Muscle of leg (tissue), 3 donors: ENCODE measurements at regions not wholly inside any gene's neighbourhood (a gene's known extent, or its start where the extent isn't known, plus 50 kb on each side); places are given as distances from the start of the nearest gene placed in this dataset.
A peak's percentile ranks its signal among the peaks of the same experiment; 100 is the strongest.

Experiments used
- DNase-seq: peaks from one replicate; pipeline ENCODE4 v3.0.0; 2013
- H3K27ac ChIP-seq: one replicate; pipeline ENCODE4 v1.5.1; 2013; ENCODE audit warnings: mild to moderate bottlenecking, low read length, control low read depth
- H3K27me3 ChIP-seq: one replicate; pipeline ENCODE4 v1.6.1; 2013; ENCODE audit warnings: low read length; ENCODE audit not compliant: control insufficient read depth, insufficient read depth
- H3K36me3 ChIP-seq: one replicate; pipeline ENCODE4 v1.6.1; 2013; ENCODE audit warnings: low read length; ENCODE audit not compliant: control insufficient read depth, insufficient read depth
- H3K4me1 ChIP-seq: one replicate; pipeline ENCODE4 v1.6.1; 2013; ENCODE audit warnings: low read length; ENCODE audit not compliant: control insufficient read depth, insufficient read depth
- H3K4me3 ChIP-seq: one replicate; pipeline ENCODE4 v1.5.1; 2013; ENCODE audit warnings: low read length, control low read depth
- H3K9me3 ChIP-seq: replicated peaks from 2 replicates; pipeline ENCODE4 v1.6.1; 2013; ENCODE audit warnings: low read depth, low read length; ENCODE audit not compliant: control insufficient read depth
- WGBS: methylation state at CpG from one replicate; pipeline ENCODE4 v1.1.5; 2013; ENCODE audit warnings: missing lambda C conversion rate; ENCODE audit not compliant: insufficient coverage; 5-methylcytosine and 5-hydroxymethylcytosine counted together

GRCh38 chr6:138654715-138655634 is 118.6 kb upstream of the CCDC28A start:
- H3K9me3 ChIP-seq = no peaks in the 10 kb centered on the region
- no CpG with 5 or more reads among the region's 6 CpGs for WGBS
- no peak overlapping the region for H3K27ac ChIP-seq
- H3K27me3 ChIP-seq = no peaks in the 10 kb centered on the region
- H3K36me3 ChIP-seq = no peaks in the 10 kb centered on the region
- H3K4me3 ChIP-seq = no peak overlapping the region
- H3K4me1 ChIP-seq = peaks cover 4% of the 10 kb centered on the region
- peak; percentile 16 for DNase-seq

- H3K27me3 ChIP-seq = no peaks in the 10 kb centered on the region
- H3K9me3 ChIP-seq = no peaks in the 10 kb centered on the region
- no peaks in the 10 kb centered on the region for H3K36me3 ChIP-seq
- 84% methylated on average over 5 of the region's 6 CpGs for WGBS
- peaks cover 4% of the 10 kb centered on the region for H3K4me1 ChIP-seq
- no peak overlapping the region for H3K4me3 ChIP-seq
- DNase-seq = peak; percentile 38
- no peak overlapping the region for H3K27ac ChIP-seq
These were observed 117.7 kb upstream of the CCDC28A start for GRCh38 chr6:138655828-138656227.

- no peaks in the 10 kb centered on the region for H3K27me3 ChIP-seq
- no peak for DNase-seq
- no peaks in the 10 kb centered on the region for H3K9me3 ChIP-seq
- no peaks in the 10 kb centered on the region for H3K36me3 ChIP-seq
- peaks cover 4% of the 10 kb centered on the region for H3K4me1 ChIP-seq
- H3K27ac ChIP-seq = peak overlapping the region; percentile 20
- WGBS = 59% methylated on average over 5 of the region's 7 CpGs
- no peak overlapping the region for H3K4me3 ChIP-seq
These were observed 117.1 kb upstream of the CCDC28A start for GRCh38 chr6:138656364-138657064.

- no peaks in the 10 kb centered on the region for H3K27me3 ChIP-seq
- peak overlapping the region; percentile 15 for H3K27ac ChIP-seq
- H3K9me3 ChIP-seq = no peaks in the 10 kb centered on the region
- peak; percentile 68 for DNase-seq
- H3K4me1 ChIP-seq = peaks cover 4% of the 10 kb centered on the region
- no peak overlapping the region for H3K4me3 ChIP-seq
- 100% methylated on average over 1 of the region's 2 CpGs for WGBS
- no peaks in the 10 kb centered on the region for H3K36me3 ChIP-seq
These were observed 116.5 kb upstream of the CCDC28A start for GRCh38 chr6:138657065-138657425.

GRCh38 chr6:138659998-138660397 is 113.6 kb upstream of the CCDC28A start:
- H3K36me3 ChIP-seq = no peaks in the 10 kb centered on the region
- H3K27ac ChIP-seq = no peak overlapping the region
- no peak overlapping the region for H3K4me3 ChIP-seq
- DNase-seq = no peak
- peaks cover 4% of the 10 kb centered on the region for H3K4me1 ChIP-seq
- H3K27me3 ChIP-seq = no peaks in the 10 kb centered on the region
- 63% methylated on average over 1 of the region's 2 CpGs for WGBS
- no peaks in the 10 kb centered on the region for H3K9me3 ChIP-seq

- WGBS = no CpG with 5 or more reads among the region's 2 CpGs
- Histone ChIP-seq H3K36me3 (no peaks in the 10 kb centered on the region), H3K27me3 (no peaks in the 10 kb centered on the region), H3K27ac (no peak overlapping the region), H3K4me3 (no peak overlapping the region), H3K9me3 (no peaks in the 10 kb centered on the region), H3K4me1 (no peaks in the 10 kb centered on the region)
- no peak for DNase-seq
These were observed 111.1 kb upstream of the CCDC28A start for GRCh38 chr6:138662471-138662870.

GRCh38 chr6:138663892-138664291 is 109.7 kb upstream of the CCDC28A start:
- DNase-seq = no peak
- Histone ChIP-seq H3K4me1 (no peaks in the 10 kb centered on the region), H3K36me3 (no peaks in the 10 kb centered on the region), H3K27ac (no peak overlapping the region), H3K27me3 (no peaks in the 10 kb centered on the region), H3K9me3 (no peaks in the 10 kb centered on the region), H3K4me3 (no peak overlapping the region)
- 100% methylated on average over 2 of the region's 2 CpGs for WGBS

- Histone ChIP-seq H3K4me1 (no peaks in the 10 kb centered on the region), H3K27ac (no peak overlapping the region), H3K4me3 (no peak overlapping the region), H3K27me3 (no peaks in the 10 kb centered on the region), H3K9me3 (no peaks in the 10 kb centered on the region), H3K36me3 (no peaks in the 10 kb centered on the region)
- no CpG with 5 or more reads among the region's 2 CpGs for WGBS
- DNase-seq = peak; percentile 72
These were observed 108.8 kb upstream of the CCDC28A start for GRCh38 chr6:138664745-138665144.

- WGBS = no CpG with 5 or more reads among the region's 6 CpGs
- Histone ChIP-seq H3K4me3 (no peak overlapping the region), H3K4me1 (no peaks in the 10 kb centered on the region), H3K9me3 (no peaks in the 10 kb centered on the region), H3K27me3 (no peaks in the 10 kb centered on the region), H3K27ac (no peak overlapping the region), H3K36me3 (no peaks in the 10 kb centered on the region)
- no peak for DNase-seq
These were observed 106.9 kb upstream of the CCDC28A start for GRCh38 chr6:138666636-138667035.

- no CpG with 5 or more reads among the region's 1 CpG for WGBS
- DNase-seq = no peak
- no peaks in the 10 kb centered on the region for H3K9me3 ChIP-seq
- no peaks in the 10 kb centered on the region for H3K4me1 ChIP-seq
- no peaks in the 10 kb centered on the region for H3K27me3 ChIP-seq
- no peaks in the 10 kb centered on the region for H3K36me3 ChIP-seq
- H3K4me3 ChIP-seq = no peak overlapping the region
- H3K27ac ChIP-seq = no peak overlapping the region
These were observed 106.2 kb upstream of the CCDC28A start for GRCh38 chr6:138667408-138667807.
